Fibroblast of the aortic adventitia (primary cell): ENCODE measurements at regions not wholly inside any gene's neighbourhood (a gene's known extent, or its start where the extent isn't known, plus 50 kb on each side); places are given as distances from the start of the nearest gene placed in this dataset.

Experiments used
- DNase-seq: peaks from one replicate; pipeline ENCODE4 v3.0.0-alpha.2; 2010; ENCODE audit warnings: low read depth
- H3K4me3 ChIP-seq: 2 replicates; pipeline ENCODE4 v1.5.1; 2011; ENCODE audit warnings: low read depth, mild to moderate bottlenecking, control low read depth, low read length, moderate library complexity
- TF ChIP-seq, protein P1 (sequence below): IDR thresholded peaks from 2 replicates; pipeline ENCODE4 v1.5.1; 2011; ENCODE audit warnings: mild to moderate bottlenecking, low read length, control low read depth, inconsistent platforms; ENCODE audit not compliant: insufficient read depth

DNA sequence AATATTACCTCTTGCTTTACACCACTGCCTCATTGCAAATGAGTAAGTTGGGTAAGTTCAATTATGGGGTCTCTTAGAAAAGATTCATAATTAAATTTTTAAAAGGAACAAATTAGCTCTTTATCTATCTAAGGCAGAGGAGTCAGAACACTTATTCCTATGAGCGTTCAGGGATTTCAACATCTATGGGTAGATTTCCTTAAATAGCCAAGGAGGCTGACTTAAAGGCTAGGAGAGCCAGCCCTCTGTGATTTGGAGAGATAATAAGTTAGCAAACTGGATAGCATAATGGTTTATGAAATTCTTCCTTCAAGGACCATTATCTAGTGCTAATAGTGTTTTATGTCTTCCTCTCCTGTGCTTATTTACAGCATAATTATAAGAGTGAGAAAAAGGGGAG lies 387.7 kb downstream of the STK39 start:
- DNase-seq, result no peak
- TF ChIP-seq, protein P1, sequence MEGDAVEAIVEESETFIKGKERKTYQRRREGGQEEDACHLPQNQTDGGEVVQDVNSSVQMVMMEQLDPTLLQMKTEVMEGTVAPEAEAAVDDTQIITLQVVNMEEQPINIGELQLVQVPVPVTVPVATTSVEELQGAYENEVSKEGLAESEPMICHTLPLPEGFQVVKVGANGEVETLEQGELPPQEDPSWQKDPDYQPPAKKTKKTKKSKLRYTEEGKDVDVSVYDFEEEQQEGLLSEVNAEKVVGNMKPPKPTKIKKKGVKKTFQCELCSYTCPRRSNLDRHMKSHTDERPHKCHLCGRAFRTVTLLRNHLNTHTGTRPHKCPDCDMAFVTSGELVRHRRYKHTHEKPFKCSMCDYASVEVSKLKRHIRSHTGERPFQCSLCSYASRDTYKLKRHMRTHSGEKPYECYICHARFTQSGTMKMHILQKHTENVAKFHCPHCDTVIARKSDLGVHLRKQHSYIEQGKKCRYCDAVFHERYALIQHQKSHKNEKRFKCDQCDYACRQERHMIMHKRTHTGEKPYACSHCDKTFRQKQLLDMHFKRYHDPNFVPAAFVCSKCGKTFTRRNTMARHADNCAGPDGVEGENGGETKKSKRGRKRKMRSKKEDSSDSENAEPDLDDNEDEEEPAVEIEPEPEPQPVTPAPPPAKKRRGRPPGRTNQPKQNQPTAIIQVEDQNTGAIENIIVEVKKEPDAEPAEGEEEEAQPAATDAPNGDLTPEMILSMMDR, result no peak
- no peak overlapping the region for H3K4me3 ChIP-seq

DNA sequence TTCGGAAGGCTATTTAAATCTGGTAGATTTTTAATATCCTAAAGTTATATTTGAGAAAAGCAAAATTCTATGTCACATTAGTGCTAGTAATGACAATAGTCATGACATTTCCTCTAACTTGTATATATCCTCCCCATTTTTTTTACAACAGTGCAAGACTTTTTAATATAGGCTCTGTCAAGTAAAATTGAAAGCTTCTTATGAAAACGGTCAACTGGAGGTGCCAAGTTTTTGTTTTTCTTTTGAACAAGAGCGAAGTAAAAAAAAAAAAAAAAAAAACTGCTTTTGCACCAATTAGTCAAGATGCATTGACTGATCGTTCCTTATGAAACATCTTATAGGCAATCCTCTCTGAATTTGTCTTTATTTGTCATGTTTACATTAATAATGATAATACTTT lies 389.3 kb downstream of the STK39 start:
- TF ChIP-seq, protein P1, result no peak
- no peak for DNase-seq
- no peak overlapping the region for H3K4me3 ChIP-seq

DNA sequence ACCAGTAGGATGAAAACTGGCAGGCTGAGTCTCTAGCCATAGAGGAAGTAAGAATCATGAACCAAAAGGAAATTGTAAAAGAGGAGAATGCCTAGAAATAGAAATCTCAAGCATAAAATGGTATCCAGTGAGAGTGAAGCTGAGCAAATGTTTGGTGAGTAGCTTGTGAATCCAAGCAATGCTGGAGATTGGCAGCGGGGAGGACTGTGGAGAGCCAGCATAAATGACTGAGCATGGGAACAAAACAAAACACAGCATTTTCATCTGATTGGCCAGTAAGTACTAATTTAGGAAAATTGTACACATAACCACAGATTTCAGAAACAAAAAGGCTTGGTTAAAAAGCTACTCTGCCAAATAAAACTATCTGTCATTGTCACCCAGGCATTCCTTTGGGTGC lies 390.0 kb downstream of the STK39 start:
- DNase-seq, result no peak
- TF ChIP-seq, protein P1, result no peak
- H3K4me3 ChIP-seq, result no peak overlapping the region

DNA sequence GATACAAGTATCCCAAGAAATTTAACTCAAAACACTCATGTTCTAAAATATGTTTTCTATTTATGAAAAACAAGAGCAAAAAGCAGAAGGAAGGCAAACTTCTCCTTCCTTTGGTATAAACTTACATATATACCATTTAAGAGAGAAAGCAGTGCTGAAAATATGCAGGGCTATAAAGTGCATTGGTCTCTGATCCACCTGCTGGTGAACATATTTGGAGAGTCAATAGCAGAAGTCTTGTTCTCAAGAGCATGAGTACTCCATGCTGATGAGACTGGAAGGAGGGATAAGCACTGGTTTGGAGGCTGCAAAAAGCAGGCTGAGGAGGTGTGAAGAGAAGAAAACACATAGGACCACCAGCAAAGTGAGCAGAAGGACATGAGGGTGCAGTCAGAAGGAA lies 391.2 kb downstream of the STK39 start:
- DNase-seq, result no peak
- TF ChIP-seq, protein P1, result no peak
- no peak overlapping the region for H3K4me3 ChIP-seq

DNA sequence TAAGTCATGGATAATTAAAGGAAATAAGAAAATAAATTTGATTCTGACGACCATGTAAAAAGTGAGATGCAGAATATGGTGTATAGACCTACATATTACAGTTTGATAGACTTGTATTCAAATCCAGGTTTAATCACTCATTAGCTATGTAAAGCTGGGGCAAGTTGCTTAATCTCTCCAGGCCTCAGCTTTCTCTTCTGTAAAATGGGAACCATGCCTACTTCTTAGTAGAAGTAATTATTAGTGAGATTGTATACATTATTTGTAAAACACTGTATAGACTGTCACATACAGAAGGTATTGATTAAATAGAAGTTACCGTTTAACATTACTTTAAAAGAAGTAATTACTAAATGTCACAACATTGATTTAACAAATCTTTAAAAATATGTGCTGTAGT lies 392.2 kb downstream of the STK39 start:
- no peak overlapping the region for H3K4me3 ChIP-seq
- TF ChIP-seq, protein P1, result no peak
- no peak for DNase-seq

DNA sequence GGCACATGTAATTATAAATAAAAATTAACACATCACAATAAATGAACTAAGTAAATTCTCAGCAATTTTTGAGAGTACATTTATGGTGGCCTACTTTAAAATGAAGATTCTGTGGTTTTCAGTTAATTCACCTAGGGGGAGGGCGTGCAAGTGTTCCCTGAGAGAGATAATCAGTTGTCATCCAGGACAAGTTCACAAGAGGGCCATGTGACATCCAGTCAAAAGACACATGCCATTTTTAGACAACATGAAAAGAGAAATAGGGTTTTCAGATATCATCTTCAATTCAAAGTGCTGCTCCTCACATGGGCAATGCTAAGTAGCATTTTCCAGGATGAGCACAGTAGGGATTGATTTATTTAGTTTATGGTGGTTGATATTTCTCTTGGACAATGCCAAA lies 393.7 kb downstream of the STK39 start:
- TF ChIP-seq, protein P1, result no peak
- no peak for DNase-seq
- H3K4me3 ChIP-seq, result no peak overlapping the region

DNA sequence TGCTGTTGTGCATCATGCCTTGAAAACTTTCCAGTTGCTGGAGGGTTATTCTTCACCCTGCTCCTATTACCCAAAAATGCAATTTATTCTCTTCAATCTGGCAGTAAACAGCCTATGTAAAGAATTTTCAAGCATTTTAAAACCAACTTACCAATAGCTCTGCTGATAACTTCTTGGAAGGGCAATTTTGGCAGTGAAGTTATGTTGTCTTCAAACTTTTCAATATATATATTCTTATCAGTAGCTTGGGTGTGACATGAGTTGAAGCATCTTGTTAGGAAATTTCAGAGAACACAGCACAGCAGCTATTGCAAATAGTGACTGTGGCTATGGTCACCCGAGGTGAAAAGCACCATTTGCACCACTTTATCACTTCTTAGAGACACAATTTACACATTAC lies 395.5 kb downstream of the STK39 start:
- no peak overlapping the region for H3K4me3 ChIP-seq
- no peak for DNase-seq
- TF ChIP-seq, protein P1, result no peak
